ENCODE measurements at regions not wholly inside any gene's neighbourhood (a gene's known extent, or its start where the extent isn't known, plus 50 kb on each side); places are given as distances from the start of the nearest gene placed in this dataset.

- TF ChIP-seq CTCF (IDR thresholded peaks at IDR 0.05), result no peak
- DNase-seq (ENCODE audit: low spot score), result no peak
- Histone ChIP-seq H3K4me3 (no peak overlapping the region), H3K27ac (no peak overlapping the region)
Measured at GRCh38 chr6:132993738-132994137, 179.4 kb downstream of the RPS12 start.

- Histone ChIP-seq H3K27ac (no peak overlapping the region), H3K4me3 (no peak overlapping the region)
- DNase-seq (ENCODE audit: low spot score), result no peak
- TF ChIP-seq CTCF (IDR thresholded peaks at IDR 0.05), result no peak
Measured at GRCh38 chr6:132995009-132995408, 180.6 kb downstream of the RPS12 start.

- Histone ChIP-seq H3K4me3 (no peak overlapping the region), H3K27ac (no peak overlapping the region)
- no peak for DNase-seq (ENCODE audit: low spot score)
- TF ChIP-seq CTCF (IDR thresholded peaks at IDR 0.05), result no peak
Measured at GRCh38 chr6:132995432-132995831, 181.1 kb downstream of the RPS12 start.

- no peak for DNase-seq (ENCODE audit: low spot score)
- TF ChIP-seq CTCF (IDR thresholded peaks at IDR 0.05), result no peak
- Histone ChIP-seq H3K4me3 (no peak overlapping the region), H3K27ac (no peak overlapping the region)
Measured at GRCh38 chr6:132998418-132998817, 184.0 kb downstream of the RPS12 start.

GRCh38 chr6:133001040-133001565 is 186.7 kb downstream of the RPS12 start:
- DNase-seq (ENCODE audit: low spot score), result no peak
- no peak overlapping the region for H3K27ac ChIP-seq
- H3K4me3 ChIP-seq, result no peak overlapping the region
- no peak for TF ChIP-seq CTCF (IDR thresholded peaks at IDR 0.05)

- no peak overlapping the region for H3K27ac ChIP-seq
- TF ChIP-seq CTCF (IDR thresholded peaks at IDR 0.05), result no peak
- no peak for DNase-seq (ENCODE audit: low spot score)
- no peak overlapping the region for H3K4me3 ChIP-seq
Measured at GRCh38 chr6:133004304-133004884, 190.0 kb downstream of the RPS12 start.

- Histone ChIP-seq H3K27ac (no peak overlapping the region), H3K4me3 (no peak overlapping the region)
- TF ChIP-seq CTCF (IDR thresholded peaks at IDR 0.05), result no peak
- no peak for DNase-seq (ENCODE audit: low spot score)
Measured at GRCh38 chr6:133012774-133013173, 198.4 kb downstream of the RPS12 start.

All from coronary artery (tissue), 2 donors.